CD4-positive, alpha-beta T cell treated with Interleukin-2 at 100 ng/mL for 4 hours (primary cell): ENCODE measurements at regions not wholly inside any gene's neighbourhood (a gene's known extent, or its start where the extent isn't known, plus 50 kb on each side); places are given as distances from the start of the nearest gene placed in this dataset.

Experiments used
- DNase-seq: peaks from one replicate; pipeline ENCODE4 v3.0.0-alpha.2; 2020; ENCODE audit warnings: low spot score

DNA sequence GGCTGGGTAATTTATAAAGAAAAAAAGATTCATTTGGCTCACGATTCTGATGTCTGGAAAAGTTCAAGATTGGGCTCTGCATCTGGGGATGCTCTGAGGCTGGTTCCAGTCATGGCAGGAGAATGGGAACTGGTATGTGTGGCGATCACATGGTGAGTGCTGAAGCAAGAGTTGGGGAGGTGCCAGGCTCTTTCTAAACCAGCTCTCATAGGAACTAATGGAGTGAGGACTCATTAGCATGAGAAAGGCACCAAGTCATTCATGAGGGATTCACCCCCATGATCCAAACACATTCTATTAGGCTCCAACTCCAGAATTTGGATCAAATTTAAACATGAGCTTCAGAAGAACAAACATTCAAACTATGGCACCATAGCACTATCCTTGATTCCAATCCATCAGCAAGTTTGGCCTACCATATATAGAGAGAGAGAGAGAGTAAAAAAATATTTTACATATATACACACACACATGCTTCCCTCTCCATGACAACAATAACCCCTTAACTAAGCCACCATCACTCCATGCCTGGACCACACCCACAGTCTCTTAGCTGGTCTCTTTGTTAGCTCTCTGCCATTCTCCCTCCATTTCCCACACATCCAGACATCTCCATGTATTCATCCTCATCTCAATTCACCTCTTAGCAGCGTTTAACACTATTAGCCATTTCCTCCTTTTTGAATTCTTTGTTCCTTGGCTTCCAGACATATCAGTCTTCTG is 57.9 kb downstream of the NPY start:
- DNase-seq = no peak

DNA sequence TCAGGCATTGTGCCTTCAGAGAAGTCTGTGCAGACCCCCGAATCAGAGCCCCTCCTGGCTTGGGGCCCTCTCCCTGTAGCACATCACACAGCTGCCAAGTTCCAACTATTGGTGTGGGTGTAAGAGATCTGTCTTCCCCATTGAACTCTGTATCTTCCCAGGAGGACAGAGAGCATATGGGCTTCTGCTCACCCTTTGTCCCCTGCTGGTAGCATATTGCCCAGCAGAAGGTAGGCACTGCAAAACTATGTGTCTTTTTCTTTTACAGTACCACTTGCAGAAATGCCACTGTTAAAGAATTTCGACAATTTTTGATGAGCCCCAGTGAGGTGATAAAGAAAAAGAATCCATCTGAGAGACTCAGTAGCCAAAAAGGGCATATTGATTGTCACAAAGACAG is 59.6 kb downstream of the NPY start:
- DNase-seq = no peak

DNA sequence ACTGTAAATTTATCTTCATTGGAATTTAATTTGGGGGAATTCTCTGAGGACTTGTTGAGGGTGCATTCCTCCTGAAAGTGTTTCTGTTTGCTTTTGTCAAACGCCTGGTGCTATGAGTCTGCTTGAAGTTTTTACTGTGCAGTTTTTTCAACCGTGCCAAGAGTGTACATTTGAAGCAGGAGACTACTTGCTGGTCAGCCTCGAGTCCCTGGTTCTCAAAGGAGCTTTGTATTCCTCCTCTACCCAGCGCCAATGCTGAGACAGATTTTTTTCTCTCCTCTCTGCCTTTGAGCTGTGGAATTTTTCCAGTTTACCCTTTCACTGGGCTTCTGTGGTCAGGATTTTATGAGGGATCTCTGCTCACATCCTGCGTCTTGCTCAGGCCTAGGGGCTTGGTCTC is 62.1 kb downstream of the NPY start:
- DNase-seq = no peak

DNA sequence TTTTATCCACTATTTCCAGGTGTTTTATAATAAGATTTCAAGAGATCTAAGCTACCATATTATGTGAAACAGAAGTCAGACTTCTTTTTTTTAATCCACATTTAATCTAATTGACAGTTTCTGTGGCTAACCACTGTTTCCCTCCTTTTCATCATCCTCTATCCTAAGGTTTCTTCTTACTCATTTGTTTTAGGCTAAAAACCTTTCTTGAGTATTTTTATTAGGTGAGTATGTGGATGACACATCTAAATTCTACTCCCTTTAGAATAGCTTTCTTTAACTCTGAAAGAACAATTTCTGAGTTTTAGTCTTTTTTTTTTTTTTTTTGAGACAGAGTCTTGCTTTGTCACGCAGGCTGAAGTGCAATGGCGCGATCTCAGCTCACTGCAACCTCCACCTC is 62.7 kb downstream of the NPY start:
- DNase-seq = no peak

DNA sequence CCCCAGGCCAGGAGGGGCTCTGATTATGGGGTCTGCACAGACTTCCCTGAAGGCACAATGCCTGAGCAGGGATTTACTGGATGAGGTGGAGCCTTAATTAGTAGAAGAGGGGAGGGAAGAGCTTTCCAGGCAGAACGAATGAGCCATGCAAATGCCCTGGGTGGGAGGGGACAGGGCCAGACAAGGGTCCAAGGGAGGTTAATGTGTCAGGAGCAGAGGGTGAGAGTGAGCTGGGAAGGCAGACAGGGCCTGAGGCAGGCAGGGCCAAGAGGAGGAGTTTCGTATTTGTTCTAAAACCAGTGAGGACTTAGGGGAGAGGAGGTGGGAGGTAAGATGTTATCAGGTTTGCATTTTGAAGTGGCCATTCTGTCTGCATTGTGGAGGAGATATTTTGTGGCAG is 65.3 kb downstream of the NPY start:
- DNase-seq = no peak

DNA sequence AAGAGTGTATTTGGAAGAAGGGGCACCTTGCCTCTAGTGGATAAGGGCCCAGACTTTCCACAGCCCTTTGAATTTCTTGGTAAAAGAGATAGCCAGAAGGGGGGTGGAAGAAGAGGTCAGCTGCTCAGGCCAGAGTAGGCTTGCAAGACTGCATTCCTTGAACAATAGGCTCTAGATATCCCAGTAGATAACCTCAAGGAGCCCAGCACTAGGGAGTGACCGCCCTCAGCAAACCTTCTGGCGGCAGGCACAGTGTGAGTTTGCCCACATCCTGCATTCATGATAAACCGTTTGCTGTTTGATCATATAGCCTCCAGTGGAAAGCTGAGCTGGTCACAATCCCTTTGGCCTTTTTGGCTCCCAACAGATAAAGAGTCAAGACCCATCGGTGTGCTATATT is 70.5 kb downstream of the NPY start:
- no peak for DNase-seq

DNA sequence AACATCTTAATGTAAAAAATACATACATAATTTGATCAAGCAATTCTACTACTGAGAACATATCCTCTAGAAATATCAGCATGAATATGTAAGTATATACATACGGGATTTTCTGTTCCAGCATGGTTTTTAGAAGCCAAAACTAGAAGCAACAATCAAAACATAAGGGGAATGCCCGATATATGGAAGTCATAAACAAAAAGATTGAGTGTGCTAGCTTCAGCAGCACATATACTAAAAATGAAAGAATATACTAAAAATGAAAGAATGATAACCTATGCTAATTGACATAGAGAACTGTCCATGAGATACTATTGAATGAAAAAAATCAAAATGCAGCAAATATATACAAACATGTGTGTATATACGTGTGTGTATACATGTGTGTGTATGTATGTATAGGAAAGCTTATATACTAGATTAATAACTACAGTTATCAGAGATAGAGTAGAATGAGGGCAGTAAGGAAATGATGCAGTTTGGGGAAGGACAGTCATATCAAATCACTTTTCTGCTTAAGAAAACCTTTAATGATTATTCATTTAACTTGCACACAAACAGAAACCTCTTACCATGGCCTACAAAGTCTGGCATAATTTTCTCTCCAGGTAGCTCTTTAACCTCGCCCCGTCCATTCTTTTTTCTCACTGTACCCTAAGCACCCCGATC is 72.9 kb downstream of the NPY start:
- DNase-seq = no peak

DNA sequence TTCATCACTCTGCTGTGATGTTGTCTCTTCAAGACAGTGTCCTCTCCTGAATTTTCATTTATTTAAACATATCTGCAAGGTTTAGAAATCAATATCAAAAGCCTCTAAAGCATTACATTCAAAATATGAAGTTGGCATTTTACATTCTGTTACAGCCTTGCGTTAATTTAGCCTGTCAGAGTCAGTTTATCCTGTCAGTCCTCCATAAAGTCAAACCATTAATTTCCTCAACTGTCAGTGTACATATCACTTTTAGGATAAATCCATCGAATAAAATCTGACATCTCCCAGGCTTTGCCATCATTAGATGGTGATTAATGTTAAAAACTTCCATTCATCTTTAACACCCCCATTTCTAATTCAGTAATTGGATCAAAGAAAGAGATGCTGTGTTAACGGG is 77.0 kb downstream of the NPY start:
- DNase-seq = no peak

DNA sequence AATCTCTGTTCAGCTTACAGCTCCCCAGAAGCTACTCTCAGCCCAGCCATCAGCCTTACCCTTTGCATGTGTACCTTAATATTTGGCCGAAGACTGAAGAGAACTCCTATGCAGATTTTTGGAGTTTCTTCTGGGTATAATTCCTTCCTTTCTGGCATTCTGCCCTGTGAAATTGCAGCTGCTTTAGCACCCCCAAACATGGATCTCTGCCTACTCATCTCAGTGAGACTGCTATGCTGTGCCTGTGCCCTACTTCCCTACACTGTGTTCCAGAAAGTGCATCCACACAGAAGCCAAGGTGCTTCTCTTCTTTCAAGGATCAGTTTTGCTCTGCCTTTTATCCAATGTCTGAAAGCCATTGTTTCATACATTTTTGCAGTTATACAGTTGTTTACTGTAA is 81.6 kb downstream of the NPY start:
- no peak for DNase-seq

DNA sequence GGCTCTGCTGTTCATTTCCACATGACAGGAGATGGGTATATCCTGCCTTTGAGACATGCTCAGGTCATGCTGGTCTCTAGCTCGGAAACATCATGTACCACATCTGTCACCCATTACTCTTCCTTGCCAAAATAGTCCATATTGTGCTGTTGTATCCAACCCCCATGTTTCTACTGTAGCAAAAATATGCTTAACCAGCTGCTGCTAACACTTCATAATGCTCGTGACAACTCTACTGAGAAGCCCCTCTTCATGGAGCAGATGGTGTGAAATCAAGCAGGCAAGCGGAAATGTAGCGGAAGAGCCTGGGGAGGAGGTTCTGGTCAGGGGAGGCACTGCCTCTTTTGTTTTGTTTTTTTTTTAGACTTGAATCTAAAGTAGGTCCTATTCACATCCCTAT is 82.9 kb downstream of the NPY start:
- no peak for DNase-seq

DNA sequence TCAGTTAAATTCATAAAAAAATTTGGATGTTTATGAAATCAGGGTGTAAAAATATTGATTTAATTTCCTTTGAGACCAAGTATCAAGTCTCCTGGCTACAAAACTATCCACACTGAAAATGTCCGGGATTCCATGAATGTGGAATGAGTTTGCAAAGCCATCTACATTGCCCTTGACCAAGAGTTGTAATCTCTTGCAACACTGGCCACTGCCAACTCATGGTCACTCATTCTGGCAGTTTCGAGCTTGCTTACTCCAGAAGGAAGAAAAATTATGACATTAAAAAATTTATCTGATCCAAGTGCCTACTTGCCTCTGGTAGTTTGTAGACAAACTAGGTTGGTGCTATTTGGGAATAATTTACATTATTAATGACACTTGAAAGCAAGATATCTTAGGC is 84.2 kb downstream of the NPY start:
- no peak for DNase-seq

DNA sequence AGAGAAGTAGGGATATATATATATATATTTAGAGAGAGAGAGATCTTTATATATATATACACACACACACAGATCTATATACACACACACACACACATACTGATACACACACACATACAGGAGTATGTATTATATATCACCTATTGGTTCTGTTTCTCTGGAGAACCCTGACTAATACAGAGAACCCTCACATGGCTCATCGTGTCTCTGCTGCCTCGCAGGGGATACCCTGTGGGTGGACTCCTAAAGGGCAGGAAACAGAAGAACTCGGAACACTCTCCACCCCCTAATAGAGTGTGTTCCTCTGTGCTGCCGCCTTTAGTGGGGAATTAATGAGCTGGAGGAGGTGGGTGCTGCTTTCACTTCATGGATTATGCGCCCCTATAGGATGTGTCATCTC is 86.6 kb downstream of the NPY start:
- DNase-seq = no peak

DNA sequence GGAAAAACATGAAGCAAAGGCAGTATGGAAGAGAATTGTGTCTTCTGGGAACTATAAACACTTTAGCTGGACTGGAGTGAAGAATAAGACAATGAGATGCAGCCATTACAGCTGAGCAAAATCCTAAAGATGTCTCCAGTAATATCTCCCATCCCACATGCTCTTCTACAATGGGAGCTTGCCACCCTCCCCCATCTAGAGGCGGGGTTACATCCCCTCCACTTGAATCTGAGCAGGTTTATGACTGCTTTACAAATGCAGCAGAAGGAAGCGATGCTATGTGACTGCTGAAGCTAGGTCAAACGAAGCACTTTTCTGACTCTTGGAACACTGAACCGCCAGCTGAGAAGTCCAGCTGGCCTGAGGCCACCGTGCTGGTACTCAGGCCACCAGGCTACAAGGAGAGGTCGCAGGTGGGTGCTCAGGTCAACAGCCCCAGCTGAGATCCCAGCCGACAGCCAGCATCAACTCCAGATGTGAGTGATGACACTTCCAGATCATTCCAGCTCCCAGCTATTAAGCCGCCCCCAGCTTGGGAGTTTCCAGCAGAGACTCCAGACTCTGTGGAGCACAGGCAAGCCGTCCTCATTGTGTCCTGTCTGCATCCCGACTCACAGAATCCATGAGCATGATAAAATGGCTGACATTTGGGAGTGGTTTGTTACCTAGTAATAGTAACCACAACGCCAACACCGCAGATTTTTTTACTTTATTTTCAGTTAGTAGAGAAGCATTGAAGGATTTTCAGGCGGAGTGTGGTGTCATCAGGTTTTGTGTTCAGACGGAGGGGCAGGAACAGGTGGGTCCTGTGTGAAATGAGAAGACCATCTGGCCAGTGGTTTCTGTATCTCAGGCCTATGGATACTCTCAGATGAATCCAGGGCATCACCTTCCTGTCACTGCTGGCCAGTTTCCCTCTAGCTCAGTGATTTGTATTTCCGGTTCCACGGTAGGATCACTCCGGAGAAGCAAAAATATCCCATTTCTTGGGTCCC is 89.3 kb downstream of the NPY start:
- no peak for DNase-seq

DNA sequence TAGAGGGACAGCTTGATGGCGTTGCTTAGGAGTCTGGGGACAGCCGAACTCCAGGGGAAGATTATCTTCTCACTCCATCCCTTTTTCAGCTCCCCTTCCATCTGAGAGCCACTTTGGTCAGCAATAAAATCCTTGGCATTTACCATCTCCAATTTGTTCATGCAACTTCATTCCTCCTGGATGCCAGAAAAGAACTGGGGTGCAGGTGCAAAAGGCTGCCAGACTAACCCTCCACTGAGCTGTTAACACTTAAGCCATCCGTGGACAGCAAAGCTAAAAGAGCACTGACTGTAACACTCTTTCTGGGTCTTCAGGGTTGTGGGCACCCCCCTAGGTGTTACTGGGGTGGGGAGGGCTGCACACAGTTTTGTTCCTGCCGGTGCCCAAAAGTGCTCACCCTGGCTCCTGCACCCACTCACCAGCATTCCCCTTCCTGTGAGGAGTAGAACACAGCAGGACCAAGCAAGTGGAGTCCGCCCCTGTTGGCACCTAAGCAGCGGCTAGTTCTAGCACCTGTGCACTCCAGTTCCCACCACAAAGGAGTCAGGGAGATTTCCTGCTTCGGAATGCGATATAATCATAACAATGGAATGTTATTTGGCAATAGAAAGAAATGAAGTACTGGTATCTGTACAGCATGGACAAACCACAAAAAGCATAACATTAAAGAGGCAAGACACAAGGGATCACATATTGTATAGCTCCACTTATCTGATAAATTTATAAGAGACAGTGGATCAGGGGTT is 95.1 kb downstream of the NPY start:
- DNase-seq = no peak

DNA sequence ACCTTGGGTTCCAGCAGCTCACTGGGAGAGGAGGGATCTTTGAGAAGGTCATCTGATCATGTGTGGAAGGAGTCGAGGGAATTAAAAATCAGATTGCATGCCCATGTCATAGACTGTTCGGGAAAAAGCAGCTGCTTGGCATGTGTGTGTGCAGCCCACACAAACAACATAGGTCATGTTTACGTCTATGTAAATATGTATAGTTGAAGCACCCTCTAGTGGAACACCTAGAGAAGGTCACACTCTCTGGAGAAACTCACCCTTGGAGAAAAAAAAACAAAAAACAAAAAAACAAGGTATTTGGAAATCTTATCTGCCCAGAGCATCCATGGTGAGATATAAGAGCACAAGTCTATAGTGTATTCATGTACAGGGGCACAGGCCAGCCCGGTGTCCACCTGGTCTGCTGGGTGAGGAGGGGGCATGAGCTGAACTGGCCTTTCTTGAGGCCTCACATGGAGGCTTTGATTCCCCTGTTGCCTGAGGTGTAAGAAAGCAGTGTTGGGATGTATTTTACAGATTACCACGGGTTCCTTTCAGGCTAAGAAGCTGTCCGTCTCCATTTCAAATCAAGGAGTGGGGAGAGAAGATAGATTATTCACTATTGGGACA is 98.0 kb downstream of the NPY start:
- DNase-seq = no peak

DNA sequence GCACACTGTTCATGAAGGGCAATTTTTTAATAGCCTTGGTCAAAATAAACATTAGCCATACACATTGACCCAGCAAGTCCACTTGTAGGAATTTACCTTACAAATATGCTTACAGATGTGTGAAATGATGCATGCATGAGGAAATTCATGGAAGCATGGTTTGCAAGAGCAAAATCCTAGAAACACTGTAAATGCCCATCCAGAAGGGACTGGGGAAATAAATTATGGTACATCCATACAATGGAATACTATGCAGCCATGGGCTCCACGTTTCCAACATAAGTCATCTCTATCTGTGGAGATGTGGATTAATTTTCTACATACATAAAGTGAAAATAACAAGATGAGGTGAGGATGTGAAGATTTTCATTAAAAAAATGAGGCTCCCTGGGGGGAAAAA is 99.1 kb downstream of the NPY start:
- DNase-seq = no peak

DNA sequence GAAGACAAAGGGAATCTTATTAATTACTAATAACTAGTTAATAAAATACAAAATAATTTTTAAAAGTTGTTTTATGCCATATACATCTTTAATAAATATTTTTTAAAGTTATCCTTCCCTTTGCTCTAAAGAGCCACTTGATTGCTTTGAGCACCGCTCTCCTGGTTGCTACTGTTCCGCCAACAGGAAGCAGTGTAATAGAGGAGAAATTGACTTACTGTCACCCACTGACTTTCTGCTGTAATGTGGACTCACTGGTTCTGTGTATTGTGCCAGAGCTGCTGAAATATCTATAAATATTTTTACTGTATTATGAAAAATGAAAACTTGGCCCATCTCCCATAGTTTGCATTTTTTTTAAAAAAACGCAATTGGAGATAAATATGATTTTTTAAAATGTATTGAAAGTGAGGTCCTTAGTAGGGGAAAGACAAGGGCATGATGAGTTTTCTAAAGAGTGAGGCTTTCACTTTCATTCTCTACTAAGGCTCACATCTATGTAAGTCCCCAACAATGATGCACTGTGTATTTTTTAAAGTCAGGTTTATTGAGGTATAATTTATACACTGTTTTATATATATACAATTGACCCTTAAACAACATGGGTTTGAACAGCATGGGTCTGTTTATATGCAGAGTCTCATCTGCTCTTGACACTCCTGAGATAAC is 100.5 kb downstream of the NPY start:
- no peak for DNase-seq

DNA sequence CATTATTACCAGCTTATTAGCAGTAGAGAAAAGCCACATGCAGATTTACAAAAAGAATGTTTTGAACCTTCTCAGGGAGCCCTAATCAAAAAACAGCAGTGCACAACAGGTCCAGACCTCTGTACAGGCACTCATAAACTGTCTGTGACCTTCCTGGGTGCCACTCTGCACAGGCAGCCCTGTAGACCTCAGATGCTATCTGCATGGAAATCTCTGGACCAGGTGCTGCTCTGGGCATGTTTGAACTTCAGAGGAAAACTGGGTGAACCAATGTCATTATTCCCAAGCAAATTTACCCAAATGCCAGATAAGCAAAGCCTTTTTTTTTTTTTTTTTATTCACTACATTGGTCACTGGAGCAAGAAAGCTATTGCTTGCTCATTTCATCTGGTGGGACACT is 104.2 kb downstream of the NPY start:
- no peak for DNase-seq

DNA sequence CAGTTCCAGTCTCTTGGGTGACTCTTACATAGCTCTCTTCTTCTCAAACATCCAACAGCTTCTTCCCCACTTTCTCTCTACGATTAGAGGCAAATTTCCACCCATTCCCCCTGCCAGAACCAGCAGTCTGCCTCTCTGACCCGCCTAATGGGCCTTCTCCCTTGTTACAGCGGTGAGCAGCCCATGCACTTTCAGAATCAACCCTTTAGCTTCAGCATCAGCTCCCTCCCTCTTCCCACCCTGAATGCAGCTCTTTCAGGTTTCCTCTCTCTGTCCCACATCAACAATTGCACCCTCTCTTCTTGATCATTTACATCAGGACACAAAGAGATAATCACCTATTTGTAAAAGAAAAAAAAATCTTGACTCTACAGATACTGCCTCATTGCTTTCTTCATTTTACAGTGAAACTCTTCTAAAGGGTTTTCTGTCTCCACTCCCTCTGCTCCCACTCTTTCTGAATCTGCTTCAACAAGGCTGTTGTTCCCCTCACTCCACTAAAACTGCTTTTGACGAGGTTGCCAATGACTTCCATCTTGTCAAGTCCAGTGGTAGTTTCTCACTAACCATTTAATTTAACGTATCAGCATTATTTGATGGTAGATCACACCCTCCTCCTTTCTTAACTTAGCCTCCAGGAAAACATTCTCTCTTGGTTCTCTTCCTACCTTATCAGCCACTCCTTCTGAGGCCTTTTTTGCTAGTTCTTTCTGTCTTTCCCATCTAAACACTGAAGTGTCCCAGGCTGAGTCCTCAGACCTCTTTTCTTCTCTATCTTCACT is 106.6 kb downstream of the NPY start:
- DNase-seq = no peak

DNA sequence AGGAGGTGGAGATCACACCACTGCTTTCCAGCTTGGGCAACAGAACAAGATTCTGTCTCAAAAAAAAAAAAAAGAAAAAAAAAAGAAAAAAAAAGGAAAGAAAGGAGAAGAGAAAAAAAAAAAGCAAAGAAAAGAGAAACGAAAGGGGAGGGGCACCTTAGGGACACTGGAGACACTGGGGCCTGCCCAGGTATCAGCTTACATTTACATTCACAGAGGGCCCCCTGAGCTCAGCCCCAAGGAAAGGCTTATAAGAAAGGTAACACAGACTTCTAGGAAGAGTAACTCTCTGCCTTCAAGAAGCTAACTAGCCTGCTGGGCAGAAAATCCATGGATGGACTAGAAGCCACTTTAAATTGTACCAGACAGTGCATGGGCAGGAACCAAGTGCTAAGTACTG is 108.8 kb downstream of the NPY start:
- DNase-seq = no peak
